ENCODE measurements at regions not wholly inside any gene's neighbourhood (a gene's known extent, or its start where the extent isn't known, plus 50 kb on each side); places are given as distances from the start of the nearest gene placed in this dataset.

DNA sequence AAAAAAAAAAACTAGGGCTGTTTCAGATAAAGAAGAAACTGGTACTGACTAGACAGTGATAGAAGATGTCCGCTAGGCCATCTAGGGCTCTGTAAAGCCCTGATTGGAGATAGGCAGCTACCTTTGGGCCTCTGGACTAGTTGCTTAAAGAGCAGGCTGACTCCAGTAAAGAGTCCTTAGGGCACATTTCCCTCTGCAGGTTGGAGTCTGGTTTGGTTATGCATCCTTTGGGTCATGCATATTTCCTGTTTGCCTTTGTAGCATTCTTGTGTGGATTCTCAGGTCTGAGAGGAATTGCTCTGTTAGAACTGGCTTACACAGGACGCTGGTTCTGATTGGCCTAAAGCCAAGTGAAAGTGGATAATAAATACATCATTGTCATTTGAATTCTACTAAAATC is 165.5 kb upstream of the LRRN1 start:
- no peak for DNase-seq (ENCODE audit: low read depth)
- no peak overlapping the region for H3K4me3 ChIP-seq (replicated peaks; ENCODE audit: low read depth, low read length)
- TF ChIP-seq, protein P1, sequence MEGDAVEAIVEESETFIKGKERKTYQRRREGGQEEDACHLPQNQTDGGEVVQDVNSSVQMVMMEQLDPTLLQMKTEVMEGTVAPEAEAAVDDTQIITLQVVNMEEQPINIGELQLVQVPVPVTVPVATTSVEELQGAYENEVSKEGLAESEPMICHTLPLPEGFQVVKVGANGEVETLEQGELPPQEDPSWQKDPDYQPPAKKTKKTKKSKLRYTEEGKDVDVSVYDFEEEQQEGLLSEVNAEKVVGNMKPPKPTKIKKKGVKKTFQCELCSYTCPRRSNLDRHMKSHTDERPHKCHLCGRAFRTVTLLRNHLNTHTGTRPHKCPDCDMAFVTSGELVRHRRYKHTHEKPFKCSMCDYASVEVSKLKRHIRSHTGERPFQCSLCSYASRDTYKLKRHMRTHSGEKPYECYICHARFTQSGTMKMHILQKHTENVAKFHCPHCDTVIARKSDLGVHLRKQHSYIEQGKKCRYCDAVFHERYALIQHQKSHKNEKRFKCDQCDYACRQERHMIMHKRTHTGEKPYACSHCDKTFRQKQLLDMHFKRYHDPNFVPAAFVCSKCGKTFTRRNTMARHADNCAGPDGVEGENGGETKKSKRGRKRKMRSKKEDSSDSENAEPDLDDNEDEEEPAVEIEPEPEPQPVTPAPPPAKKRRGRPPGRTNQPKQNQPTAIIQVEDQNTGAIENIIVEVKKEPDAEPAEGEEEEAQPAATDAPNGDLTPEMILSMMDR (IDR thresholded peaks at IDR 0.05; ENCODE audit: low read length, missing control alignments), result no peak

DNA sequence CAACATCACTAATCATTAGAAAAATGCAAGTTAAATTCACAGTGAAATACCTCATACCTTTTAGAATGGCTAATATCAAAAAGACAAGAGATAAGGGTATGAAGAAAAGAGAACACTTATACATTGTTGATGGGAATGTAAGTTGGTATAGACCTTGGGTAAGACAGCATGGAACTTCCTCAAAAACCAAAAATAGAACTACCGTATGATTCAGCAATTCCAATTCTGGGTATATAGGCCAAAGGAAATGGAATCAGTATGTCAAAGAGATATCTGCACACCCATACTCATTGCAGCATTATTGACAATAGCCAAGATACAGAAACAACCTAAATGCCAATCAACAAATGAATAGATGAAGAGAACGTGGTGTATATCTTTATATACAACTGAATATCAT is 166.8 kb upstream of the LRRN1 start:
- DNase-seq (ENCODE audit: low read depth), result no peak
- no peak overlapping the region for H3K4me3 ChIP-seq (replicated peaks; ENCODE audit: low read depth, low read length)
- TF ChIP-seq, protein P1 (IDR thresholded peaks at IDR 0.05; ENCODE audit: low read length, missing control alignments), result no peak

DNA sequence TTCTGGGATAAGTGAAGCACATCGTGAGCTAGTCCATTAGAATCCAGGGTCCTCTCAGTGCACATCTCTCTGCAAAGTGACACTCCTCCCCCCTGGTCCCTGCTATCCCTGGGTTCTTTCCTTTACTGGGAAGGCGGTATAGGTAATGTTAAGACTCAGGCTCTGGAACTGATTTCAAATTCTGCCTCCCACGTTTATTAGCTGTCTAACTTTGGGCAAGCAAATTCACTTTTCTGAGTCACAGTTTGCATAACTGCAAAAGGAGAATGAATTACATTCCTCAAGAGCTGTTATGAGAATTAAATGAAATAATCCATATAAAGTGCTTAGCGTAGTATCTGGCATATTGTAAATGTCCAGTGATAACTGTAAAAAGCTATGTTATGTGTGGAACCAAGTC is 168.1 kb upstream of the LRRN1 start:
- no peak overlapping the region for H3K4me3 ChIP-seq (replicated peaks; ENCODE audit: low read depth, low read length)
- TF ChIP-seq, protein P1 (IDR thresholded peaks at IDR 0.05; ENCODE audit: low read length, missing control alignments), result no peak
- DNase-seq (ENCODE audit: low read depth), result peak; percentile 1

DNA sequence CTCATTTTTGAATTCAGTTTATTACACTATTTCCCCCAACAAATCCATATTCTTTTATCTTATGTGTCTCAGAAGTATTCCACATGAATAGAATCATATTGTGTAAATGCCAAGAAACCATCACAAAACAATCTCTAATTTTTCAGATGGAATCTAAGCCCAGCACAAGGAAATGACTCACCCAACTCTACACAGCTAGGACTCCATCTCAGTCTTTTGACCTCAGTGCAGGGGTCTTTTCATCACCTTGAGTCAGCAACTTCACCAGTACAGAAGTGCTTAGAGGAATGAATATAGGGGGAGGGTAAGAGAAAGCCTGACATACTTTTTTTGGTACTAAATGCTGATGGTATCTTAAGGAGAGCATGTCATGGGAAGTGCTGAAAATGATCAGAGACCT is 169.3 kb upstream of the LRRN1 start:
- DNase-seq (ENCODE audit: low read depth), result peak; percentile 6
- H3K4me3 ChIP-seq (replicated peaks; ENCODE audit: low read depth, low read length), result no peak overlapping the region
- TF ChIP-seq, protein P1 (IDR thresholded peaks at IDR 0.05; ENCODE audit: low read length, missing control alignments), result no peak

DNA sequence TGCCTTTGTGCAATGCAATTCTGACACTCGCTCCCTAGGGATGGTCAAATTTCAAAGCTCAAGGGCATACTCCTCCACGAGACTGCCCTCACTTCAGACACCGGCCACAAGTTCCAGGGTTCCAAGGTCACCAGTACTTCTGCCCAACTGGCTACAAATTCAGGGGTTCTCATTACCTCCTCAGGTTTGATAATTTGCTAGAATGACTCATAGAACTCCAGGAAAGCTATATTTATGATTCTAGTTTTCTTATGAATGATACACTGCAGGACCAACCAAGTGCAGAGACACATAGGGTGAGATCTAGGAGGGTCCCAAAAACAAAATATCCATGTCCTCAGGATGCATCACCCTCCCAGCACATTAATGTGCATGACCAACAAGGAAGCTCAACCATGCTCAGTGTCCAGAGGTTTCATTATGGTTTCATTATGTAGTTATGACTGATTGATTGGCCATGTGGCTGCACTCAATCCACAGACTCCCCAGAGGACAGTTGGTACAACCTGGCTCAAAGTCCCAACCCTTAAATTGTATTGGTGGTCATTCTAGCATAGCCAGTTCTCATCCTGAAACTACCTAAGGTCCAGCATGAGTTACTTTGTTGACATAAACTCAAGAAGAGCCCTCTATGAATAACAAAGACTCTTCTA is 170.4 kb upstream of the LRRN1 start:
- TF ChIP-seq, protein P1 (IDR thresholded peaks at IDR 0.05; ENCODE audit: low read length, missing control alignments), result no peak
- no peak for DNase-seq (ENCODE audit: low read depth)
- H3K4me3 ChIP-seq (replicated peaks; ENCODE audit: low read depth, low read length), result no peak overlapping the region

DNA sequence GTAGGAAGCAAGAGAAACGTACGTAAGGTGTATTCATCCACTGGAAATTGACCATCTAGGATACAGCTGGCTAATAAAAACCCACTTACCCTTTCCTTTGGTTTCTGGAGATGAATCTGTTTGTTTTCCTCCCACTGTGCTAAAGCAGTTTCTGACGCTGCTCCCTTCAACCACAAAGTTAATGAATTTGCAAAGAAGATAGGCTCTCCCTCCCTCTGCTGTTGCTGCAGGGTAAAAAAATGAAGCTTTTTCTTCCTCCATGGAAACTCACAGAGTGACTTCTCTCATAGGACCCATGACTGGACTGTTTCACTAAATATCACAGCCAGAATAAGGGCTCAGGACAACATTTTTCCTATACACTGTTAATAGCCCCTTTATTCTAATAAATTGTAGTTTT is 172.1 kb upstream of the LRRN1 start:
- no peak overlapping the region for H3K4me3 ChIP-seq (replicated peaks; ENCODE audit: low read depth, low read length)
- TF ChIP-seq, protein P1 (IDR thresholded peaks at IDR 0.05; ENCODE audit: low read length, missing control alignments), result no peak
- no peak for DNase-seq (ENCODE audit: low read depth)
